DMS53 (cell line): ENCODE measurements at regions not wholly inside any gene's neighbourhood (a gene's known extent, or its start where the extent isn't known, plus 50 kb on each side); places are given as distances from the start of the nearest gene placed in this dataset.
A peak's percentile ranks its signal among the peaks of the same experiment; 100 is the strongest.

Experiments used
- DNase-seq: peaks from one replicate; lab custom pipeline; 2025; lab: John Stamatoyannopoulos, UW

- no peak for DNase-seq
These were observed 129.9 kb upstream of the ZNF644 start for GRCh38 chr1:91151702-91152101.

GRCh38 chr1:91148641-91149069, 126.8 kb upstream of the ZNF644 start:
- DNase-seq, result peak; percentile 43

- DNase-seq, result no peak
These were observed 120.0 kb upstream of the ZNF644 start for GRCh38 chr1:91141858-91142257.

- DNase-seq, result no peak
These were observed 117.1 kb upstream of the ZNF644 start for GRCh38 chr1:91138959-91139358.

GRCh38 chr1:91137173-91137852, 115.5 kb upstream of the ZNF644 start:
- no peak for DNase-seq

GRCh38 chr1:91135799-91136198, 114.0 kb upstream of the ZNF644 start:
- DNase-seq, result no peak

- DNase-seq, result no peak
These were observed 111.4 kb upstream of the ZNF644 start for GRCh38 chr1:91133248-91133647.

- no peak for DNase-seq
These were observed 108.6 kb upstream of the ZNF644 start for GRCh38 chr1:91130256-91130985.

GRCh38 chr1:91129458-91129857, 107.6 kb upstream of the ZNF644 start:
- no peak for DNase-seq

- no peak for DNase-seq
These were observed 107.2 kb upstream of the ZNF644 start for GRCh38 chr1:91129017-91129416.

GRCh38 chr1:91124989-91125417, 103.2 kb upstream of the ZNF644 start:
- peak; percentile 41 for DNase-seq

- DNase-seq, result no peak
These were observed 102.6 kb upstream of the ZNF644 start for GRCh38 chr1:91124290-91124985.

GRCh38 chr1:91123773-91124172, 101.9 kb upstream of the ZNF644 start:
- no peak for DNase-seq

- DNase-seq, result no peak
These were observed 101.5 kb upstream of the ZNF644 start for GRCh38 chr1:91123319-91123718.

- no peak for DNase-seq
These were observed 100.4 kb upstream of the ZNF644 start for GRCh38 chr1:91122106-91122717.

- DNase-seq, result no peak
These were observed 99.5 kb upstream of the ZNF644 start for GRCh38 chr1:91121366-91121765.

GRCh38 chr1:91120936-91121335, 99.1 kb upstream of the ZNF644 start:
- DNase-seq, result no peak

GRCh38 chr1:91120421-91120820, 98.6 kb upstream of the ZNF644 start:
- DNase-seq, result no peak

GRCh38 chr1:91104712-91105111, 82.9 kb upstream of the ZNF644 start:
- DNase-seq, result no peak

GRCh38 chr1:91101328-91101727, 79.5 kb upstream of the ZNF644 start:
- DNase-seq, result no peak

- DNase-seq, result peak; percentile 74
These were observed 78.1 kb upstream of the ZNF644 start for GRCh38 chr1:91099746-91100621.
